ENCODE measurements at regions not wholly inside any gene's neighbourhood (a gene's known extent, or its start where the extent isn't known, plus 50 kb on each side); places are given as distances from the start of the nearest gene placed in this dataset.
"Not testable (repeated sequence)": the region's sequence is repeated elsewhere in the genome, so short reads cannot be mapped to it uniquely, and the experiment has no call there.

DNA sequence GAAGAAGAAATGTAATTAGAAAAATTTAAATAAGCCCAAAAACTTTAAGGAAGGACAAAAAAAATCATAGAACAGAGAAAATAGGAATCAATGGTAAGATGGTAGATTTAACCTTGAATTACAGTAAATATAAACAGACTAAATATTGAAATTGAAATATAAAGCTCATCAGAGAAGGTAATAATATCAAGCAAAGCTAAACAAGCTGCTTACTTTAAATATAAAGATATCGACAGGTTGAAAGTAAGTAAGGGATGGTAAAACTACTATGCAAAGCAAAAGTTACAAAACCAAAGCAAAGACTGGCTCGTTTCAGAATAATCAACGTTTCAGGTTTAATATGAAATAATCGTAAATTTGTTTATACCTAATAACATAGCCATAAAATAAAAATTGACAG is 137.0 kb upstream of the KCNJ15 start:
- H3K4me1 ChIP-seq (ENCODE audit: insufficient read depth, low read length): no peaks in the 10 kb centered on the region
- no peaks in the 10 kb centered on the region; the same call in 1 of the 2 replicates for H3K9me3 ChIP-seq (ENCODE audit: insufficient read depth, low read depth, low read length)
- no peaks in the 10 kb centered on the region for H3K36me3 ChIP-seq (ENCODE audit: insufficient read depth, low read depth, low read length)
- no peak overlapping the region for H3K4me3 ChIP-seq (ENCODE audit: low read length)
- no peak overlapping the region for H3K9ac ChIP-seq (ENCODE audit: low read depth, low read length)
- no peak overlapping the region for H3K27ac ChIP-seq (ENCODE audit: low read length)
- H3K27me3 ChIP-seq (ENCODE audit: insufficient read depth, low read length): no peaks in the 10 kb centered on the region

DNA sequence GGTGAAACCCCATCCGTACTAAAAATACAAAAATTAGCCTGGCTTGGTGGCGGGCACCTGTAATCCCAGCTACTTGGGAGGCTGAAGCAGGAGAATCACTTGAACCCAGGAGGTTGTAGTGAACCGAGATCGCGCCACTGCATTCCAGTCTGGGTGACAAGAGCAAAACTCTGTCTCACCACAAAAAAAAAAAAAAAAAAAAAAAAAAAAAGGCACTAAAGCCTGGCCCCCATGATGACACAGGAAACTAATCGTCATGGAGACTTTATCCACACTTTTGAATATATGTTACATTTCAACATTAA is 136.2 kb upstream of the KCNJ15 start:
- not testable (repeated sequence) for H3K27ac ChIP-seq (ENCODE audit: low read length); H3K9me3 ChIP-seq (ENCODE audit: insufficient read depth, low read depth, low read length); H3K4me1 ChIP-seq (ENCODE audit: insufficient read depth, low read length); H3K4me3 ChIP-seq (ENCODE audit: low read length); H3K36me3 ChIP-seq (ENCODE audit: insufficient read depth, low read depth, low read length); H3K9ac ChIP-seq (ENCODE audit: low read depth, low read length); H3K27me3 ChIP-seq (ENCODE audit: insufficient read depth, low read length)

DNA sequence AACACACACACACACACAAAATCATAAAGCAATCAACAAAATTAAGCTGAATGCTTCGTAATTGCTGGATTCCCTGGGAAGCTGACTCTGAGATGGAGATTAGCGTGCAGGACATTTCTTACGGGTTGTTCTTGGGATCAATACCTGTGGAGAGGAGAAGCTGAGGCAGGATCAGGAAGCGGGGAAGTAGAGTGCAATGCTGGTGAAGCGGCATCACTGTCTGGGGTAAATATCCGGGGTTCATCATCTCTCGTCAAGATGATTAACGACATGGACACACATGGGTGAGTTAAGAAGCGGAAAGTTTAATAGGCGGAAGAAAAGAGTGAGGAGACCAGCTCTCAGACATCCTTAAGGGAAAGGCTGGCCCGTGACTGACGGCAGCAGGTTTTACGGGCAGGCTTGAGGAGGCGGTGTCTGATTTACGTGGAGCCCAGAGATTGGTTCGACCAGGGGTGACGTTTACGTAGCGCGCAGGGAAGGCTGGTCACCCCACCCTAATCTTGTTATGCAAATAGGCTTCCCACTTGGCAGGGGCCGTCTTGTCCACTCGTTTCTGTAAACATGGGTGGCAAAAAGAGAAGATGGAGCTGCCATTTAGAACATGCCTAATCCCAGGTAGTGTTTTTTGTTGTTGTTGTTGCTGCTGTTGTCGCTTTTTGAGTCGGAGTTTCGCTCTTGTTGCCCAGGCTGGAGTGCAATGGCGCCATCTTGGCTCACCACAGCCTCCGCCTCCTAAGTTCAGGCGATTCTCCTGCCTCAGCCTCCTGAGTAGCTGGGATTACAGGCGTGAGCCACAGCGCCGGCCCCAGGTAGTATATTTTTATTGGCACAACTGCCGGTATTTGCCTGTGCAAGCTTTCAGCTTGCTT is 135.6 kb upstream of the KCNJ15 start:
- H3K9ac ChIP-seq (ENCODE audit: low read depth, low read length): no peak overlapping the region
- no peak overlapping the region for H3K27ac ChIP-seq (ENCODE audit: low read length)
- no peaks in the 10 kb centered on the region for H3K27me3 ChIP-seq (ENCODE audit: insufficient read depth, low read length)
- no peak overlapping the region for H3K4me3 ChIP-seq (ENCODE audit: low read length)
- H3K9me3 ChIP-seq (ENCODE audit: insufficient read depth, low read depth, low read length): no peaks in the 10 kb centered on the region; the same call in 1 of the 2 replicates
- no peaks in the 10 kb centered on the region for H3K4me1 ChIP-seq (ENCODE audit: insufficient read depth, low read length)
- H3K36me3 ChIP-seq (ENCODE audit: insufficient read depth, low read depth, low read length): no peaks in the 10 kb centered on the region

DNA sequence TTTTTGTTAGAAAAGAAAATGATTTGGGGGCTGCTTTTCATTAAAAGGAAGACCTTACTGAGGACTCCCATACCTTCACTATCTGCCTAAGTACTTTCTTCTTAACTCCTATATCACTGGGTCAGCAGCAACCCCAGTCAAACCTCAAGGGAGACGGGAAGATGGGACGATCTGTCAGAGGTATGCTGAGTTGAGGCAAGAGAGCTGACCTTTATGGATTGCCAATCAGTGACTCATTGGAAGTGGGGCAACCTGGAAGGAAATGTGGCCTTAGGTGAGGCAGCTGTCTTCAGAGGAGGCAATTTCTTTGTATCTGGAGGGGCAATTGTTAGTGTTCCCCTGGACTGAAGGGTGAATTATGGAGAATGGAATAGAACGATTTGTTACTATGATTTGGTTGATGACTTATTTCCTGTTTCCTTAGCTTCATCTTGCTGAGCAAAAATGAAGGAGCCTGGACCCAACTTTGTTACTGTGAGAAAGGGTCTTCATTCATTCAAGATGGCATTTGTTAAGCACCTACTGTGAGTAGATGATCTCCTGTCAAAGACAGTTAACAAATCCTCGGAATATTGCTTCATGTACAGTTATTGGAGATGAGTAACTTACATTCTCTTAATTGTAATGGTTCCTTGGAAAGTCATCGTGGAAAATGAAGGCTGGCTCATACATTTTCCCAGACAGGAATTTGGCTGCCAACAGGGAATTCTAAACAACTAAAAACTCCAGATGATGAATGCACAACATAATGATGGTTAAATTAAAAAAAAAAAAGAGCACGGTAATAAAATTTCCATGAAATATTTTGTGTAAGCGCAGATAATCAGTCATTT is 134.7 kb upstream of the KCNJ15 start:
- Histone ChIP-seq H3K4me3 (ENCODE audit: low read length) (no peak overlapping the region), H3K27me3 (ENCODE audit: insufficient read depth, low read length) (no peaks in the 10 kb centered on the region), H3K36me3 (ENCODE audit: insufficient read depth, low read depth, low read length) (no peaks in the 10 kb centered on the region), H3K9ac (ENCODE audit: low read depth, low read length) (no peak overlapping the region), H3K4me1 (ENCODE audit: insufficient read depth, low read length) (no peaks in the 10 kb centered on the region), H3K27ac (ENCODE audit: low read length) (no peak overlapping the region), H3K9me3 (ENCODE audit: insufficient read depth, low read depth, low read length) (no peaks in the 10 kb centered on the region; the same call in 1 of the 2 replicates)

DNA sequence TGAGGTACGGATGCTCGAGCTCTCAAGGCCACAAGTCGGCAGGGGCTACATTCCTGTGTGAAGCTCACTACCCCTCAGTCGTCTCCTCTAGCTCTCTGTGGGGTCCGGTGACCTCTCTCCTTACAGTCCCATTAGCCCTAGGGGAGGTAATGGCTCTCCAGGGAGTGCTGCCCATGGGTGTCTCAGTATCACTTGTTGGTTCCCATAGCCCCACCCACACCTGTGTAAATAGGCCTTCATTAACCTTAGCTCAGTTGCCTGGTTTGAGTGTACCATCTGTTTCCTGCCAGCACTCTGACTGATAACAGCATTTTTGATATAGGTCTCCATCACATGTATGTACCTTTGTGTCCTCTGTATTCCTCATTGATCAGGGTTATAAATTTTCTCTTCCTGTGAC is 133.2 kb upstream of the KCNJ15 start:
- Histone ChIP-seq H3K27me3 (ENCODE audit: insufficient read depth, low read length) (no peaks in the 10 kb centered on the region; the same call in 1 of the 2 replicates), H3K36me3 (ENCODE audit: insufficient read depth, low read depth, low read length) (no peaks in the 10 kb centered on the region), H3K4me3 (ENCODE audit: low read length) (no peak overlapping the region), H3K9me3 (ENCODE audit: insufficient read depth, low read depth, low read length) (no peaks in the 10 kb centered on the region; the same call in 1 of the 2 replicates), H3K27ac (ENCODE audit: low read length) (no peak overlapping the region), H3K4me1 (ENCODE audit: insufficient read depth, low read length) (no peaks in the 10 kb centered on the region), H3K9ac (ENCODE audit: low read depth, low read length) (no peak overlapping the region)

DNA sequence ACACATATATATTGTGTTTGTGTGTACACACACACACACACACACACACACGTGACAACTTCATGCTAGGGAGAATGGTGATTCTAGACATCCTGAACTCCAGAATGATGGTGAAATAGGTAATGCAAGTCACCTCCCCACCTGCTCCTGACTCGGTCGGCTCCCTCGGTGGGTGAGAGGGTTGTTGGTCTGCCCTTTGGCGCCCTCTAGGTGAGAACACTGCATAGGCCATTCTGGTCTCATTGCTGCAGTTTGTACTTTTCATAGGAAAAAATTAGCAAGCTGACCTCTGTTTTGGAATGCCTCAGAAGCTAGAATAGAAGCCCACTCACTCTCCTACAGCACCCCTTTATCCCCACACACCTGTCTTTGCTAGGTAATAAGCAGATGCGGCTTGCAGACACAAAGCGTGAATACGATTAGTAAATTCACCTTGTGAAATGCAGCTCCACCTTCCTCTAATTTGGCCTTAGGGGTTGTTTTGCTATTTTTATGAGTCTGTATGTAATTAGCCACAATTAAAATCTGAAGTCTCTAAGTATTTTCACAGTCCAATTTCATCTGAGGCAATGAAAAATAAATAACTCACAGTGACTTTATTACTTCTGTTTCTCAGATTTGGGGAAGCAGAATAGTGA is 130.0 kb upstream of the KCNJ15 start:
- H3K9ac ChIP-seq (ENCODE audit: low read depth, low read length): no peak overlapping the region
- no peaks in the 10 kb centered on the region for H3K36me3 ChIP-seq (ENCODE audit: insufficient read depth, low read depth, low read length)
- no peak overlapping the region for H3K4me3 ChIP-seq (ENCODE audit: low read length)
- no peaks in the 10 kb centered on the region; the same call in 1 of the 2 replicates for H3K27me3 ChIP-seq (ENCODE audit: insufficient read depth, low read length)
- H3K9me3 ChIP-seq (ENCODE audit: insufficient read depth, low read depth, low read length): no peaks in the 10 kb centered on the region
- no peaks in the 10 kb centered on the region for H3K4me1 ChIP-seq (ENCODE audit: insufficient read depth, low read length)
- H3K27ac ChIP-seq (ENCODE audit: low read length): no peak overlapping the region

DNA sequence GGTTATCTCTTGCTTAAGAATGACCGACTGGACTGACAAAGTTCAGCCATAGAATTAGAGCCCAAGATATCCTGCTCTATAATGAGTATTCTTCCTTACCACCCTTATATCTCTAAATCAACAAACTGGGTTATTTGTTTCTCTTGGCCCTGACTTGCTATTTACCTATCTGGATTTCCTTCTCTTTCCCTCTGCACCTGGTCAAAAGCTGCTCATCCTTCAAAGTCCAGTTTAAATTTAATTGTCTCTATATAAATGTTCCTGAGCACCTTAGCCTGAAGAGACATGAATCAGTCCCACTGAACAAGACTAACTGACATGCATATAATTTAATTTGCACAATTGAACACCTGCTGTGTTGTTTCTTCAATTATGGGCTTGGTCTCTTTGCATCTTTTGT is 127.1 kb upstream of the KCNJ15 start:
- no peaks in the 10 kb centered on the region for H3K36me3 ChIP-seq (ENCODE audit: insufficient read depth, low read depth, low read length)
- H3K9ac ChIP-seq (ENCODE audit: low read depth, low read length): no peak overlapping the region
- no peak overlapping the region for H3K27ac ChIP-seq (ENCODE audit: low read length)
- H3K9me3 ChIP-seq (ENCODE audit: insufficient read depth, low read depth, low read length): no peaks in the 10 kb centered on the region
- H3K4me1 ChIP-seq (ENCODE audit: insufficient read depth, low read length): no peaks in the 10 kb centered on the region
- no peaks in the 10 kb centered on the region; the same call in 1 of the 2 replicates for H3K27me3 ChIP-seq (ENCODE audit: insufficient read depth, low read length)
- H3K4me3 ChIP-seq (ENCODE audit: low read length): no peak overlapping the region

DNA sequence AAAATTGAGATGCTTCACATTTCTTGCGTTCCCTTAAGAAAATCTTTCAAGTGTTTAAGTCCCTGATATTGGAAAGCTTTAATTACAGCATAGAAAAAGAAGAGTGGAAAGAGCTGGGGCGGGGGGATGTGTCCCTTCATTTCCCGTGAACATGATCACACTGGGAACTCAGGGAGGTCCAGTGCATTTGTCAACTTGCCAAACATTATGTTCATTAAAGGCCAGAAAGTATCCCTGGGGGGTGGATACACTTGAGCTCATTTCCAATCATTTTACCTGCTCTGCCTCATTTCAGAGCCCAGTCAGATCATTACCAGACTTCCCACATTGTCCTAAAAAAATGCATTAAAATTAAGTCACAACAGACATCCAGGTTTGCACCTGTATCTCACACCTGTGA is 123.6 kb upstream of the KCNJ15 start:
- Histone ChIP-seq H3K27ac (ENCODE audit: low read length) (no peak overlapping the region), H3K9me3 (ENCODE audit: insufficient read depth, low read depth, low read length) (no peaks in the 10 kb centered on the region), H3K36me3 (ENCODE audit: insufficient read depth, low read depth, low read length) (no peaks in the 10 kb centered on the region), H3K9ac (ENCODE audit: low read depth, low read length) (no peak overlapping the region), H3K4me1 (ENCODE audit: insufficient read depth, low read length) (no peaks in the 10 kb centered on the region), H3K27me3 (ENCODE audit: insufficient read depth, low read length) (no peaks in the 10 kb centered on the region; the same call in 1 of the 2 replicates), H3K4me3 (ENCODE audit: low read length) (no peak overlapping the region)

DNA sequence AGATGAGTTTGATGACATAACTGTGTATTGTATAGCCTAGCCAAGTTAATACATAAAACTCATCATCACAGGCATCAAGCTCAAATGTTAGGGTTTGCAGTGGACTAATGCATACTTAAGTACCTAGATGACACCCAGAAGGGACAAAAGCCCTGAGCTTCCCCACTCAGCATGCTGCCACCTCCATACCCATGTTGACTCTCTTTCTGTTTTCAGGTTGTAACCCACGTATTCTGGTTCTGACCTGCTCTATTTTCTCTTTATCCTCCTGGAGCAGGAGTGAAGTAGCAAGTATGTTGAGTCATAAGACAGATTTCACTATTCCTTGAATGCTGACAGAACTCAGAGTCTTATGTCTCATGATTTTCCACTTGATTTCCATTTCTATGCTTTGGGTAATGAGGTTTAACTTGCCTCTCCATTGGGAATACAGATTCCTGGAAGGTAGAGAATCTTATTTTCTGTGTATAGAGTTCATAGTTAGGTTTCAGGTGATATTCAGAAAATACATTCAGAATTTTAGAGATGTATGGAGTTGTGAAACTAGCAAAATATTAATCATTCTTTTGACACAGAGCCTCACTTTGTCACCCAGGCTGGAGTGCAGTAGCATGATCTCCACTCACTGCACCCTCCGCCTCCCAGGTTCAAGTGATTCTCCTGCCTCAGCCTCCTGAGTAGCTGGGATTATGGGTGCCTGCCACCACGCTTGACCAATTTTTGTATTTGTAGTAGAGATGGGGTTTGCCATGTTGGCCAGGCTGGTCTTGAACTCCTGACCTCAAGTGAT is 122.5 kb upstream of the KCNJ15 start:
- H3K27ac ChIP-seq (ENCODE audit: low read length): no peak overlapping the region
- no peaks in the 10 kb centered on the region for H3K27me3 ChIP-seq (ENCODE audit: insufficient read depth, low read length)
- H3K4me1 ChIP-seq (ENCODE audit: insufficient read depth, low read length): no peaks in the 10 kb centered on the region

DNA sequence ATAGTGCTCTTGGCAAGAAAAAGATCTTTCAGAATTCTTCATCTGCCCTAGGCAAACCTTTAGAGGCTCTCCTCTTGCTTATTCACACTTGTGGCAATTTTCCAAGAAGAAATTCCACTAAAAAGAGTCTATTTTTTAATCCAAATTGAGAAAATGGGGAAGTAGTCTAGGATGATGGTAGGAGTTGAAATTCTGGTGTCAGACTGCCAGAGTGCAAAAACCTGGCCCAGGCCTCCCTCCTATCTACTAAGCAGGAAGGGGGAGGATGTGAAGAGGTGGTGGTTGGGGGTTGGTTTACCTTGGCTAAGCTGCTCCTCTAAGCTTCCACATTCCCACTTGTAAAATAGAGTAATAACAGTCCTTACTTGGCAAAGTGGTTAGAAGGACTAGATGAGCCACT is 120.6 kb upstream of the KCNJ15 start:
- Histone ChIP-seq H3K27ac (ENCODE audit: low read length) (no peak overlapping the region), H3K4me1 (ENCODE audit: insufficient read depth, low read length) (no peaks in the 10 kb centered on the region)

More for the DNA sequence above, 122.5 kb upstream of the KCNJ15 start:
- Histone ChIP-seq H3K9me3 (ENCODE audit: insufficient read depth, low read depth, low read length) (no peaks in the 10 kb centered on the region), H3K4me3 (ENCODE audit: low read length) (no peak overlapping the region), H3K9ac (ENCODE audit: low read depth, low read length) (no peak overlapping the region), H3K36me3 (ENCODE audit: insufficient read depth, low read depth, low read length) (no peaks in the 10 kb centered on the region)

More for the DNA sequence above, 120.6 kb upstream of the KCNJ15 start:
- Histone ChIP-seq H3K9ac (ENCODE audit: low read depth, low read length) (no peak overlapping the region), H3K36me3 (ENCODE audit: insufficient read depth, low read depth, low read length) (no peaks in the 10 kb centered on the region), H3K4me3 (ENCODE audit: low read length) (no peak overlapping the region), H3K27me3 (ENCODE audit: insufficient read depth, low read length) (no peaks in the 10 kb centered on the region), H3K9me3 (ENCODE audit: insufficient read depth, low read depth, low read length) (no peaks in the 10 kb centered on the region)
